Occipital lobe (tissue), 1 donor: ENCODE measurements at regions not wholly inside any gene's neighbourhood (a gene's known extent, or its start where the extent isn't known, plus 50 kb on each side); places are given as distances from the start of the nearest gene placed in this dataset.
"Not testable (repeated sequence)": the region's sequence is repeated elsewhere in the genome, so short reads cannot be mapped to it uniquely, and the experiment has no call there.

Source experiments
- DNase-seq: peaks from one replicate; lab custom pipeline; 2025; lab: John Stamatoyannopoulos, UW

GRCh38 chr9:26165426-26165825, 487.2 kb upstream of the TUSC1 start:
- no peak for DNase-seq

GRCh38 chr9:26163931-26164330, 485.7 kb upstream of the TUSC1 start:
- DNase-seq = no peak

- DNase-seq = no peak
Observed at GRCh38 chr9:26159575-26160392, 481.5 kb upstream of the TUSC1 start.

DNA sequence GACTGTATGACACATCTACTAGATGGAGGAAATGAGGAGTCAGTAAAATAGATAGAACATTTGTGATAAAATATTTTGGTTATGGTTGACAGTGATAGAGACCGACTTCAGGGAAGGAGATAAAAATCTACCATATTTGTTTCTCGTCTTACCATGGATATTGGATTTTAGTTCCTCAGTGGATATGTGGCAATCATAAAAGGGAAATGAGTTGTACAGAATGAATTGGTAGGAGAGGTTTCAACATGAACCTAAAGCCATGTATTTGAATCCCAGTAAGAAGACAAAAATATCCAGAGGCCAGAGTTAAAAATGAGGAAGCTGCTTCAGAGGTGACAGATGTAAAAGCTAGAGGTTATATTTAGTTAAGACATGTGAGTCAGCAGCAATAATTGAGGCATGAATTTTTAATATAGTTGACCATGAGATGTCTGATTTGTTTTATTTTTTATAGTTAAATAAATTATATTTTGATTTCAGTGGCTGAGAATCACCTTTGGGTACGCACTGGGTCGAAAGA, 480.4 kb upstream of the TUSC1 start:
- DNase-seq = no peak

DNA sequence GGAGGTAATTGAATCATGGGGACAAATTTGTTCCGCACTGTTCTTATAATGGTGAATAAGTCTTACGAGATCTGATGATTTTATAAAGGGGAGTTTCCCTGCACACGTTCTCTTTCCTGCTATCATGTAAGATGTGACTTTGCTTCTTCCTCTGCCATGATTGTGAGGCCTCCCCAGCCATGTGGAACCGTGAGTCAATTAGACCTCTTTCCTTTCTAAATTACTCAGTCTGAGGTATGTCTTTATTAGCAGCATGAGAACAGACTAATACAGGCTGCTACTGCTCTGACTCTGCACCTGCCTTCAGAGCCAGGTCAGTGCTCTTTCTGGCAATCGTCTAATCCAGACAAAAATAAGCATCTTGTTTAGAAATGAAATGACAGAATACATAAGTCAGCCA, 479.2 kb upstream of the TUSC1 start:
- no peak for DNase-seq

- no peak for DNase-seq
Observed at GRCh38 chr9:26152350-26152749, 474.1 kb upstream of the TUSC1 start.

- DNase-seq = no peak
Observed at GRCh38 chr9:26148128-26148527, 469.9 kb upstream of the TUSC1 start.

- DNase-seq = no peak
Observed at GRCh38 chr9:26145938-26146337, 467.7 kb upstream of the TUSC1 start.

DNA sequence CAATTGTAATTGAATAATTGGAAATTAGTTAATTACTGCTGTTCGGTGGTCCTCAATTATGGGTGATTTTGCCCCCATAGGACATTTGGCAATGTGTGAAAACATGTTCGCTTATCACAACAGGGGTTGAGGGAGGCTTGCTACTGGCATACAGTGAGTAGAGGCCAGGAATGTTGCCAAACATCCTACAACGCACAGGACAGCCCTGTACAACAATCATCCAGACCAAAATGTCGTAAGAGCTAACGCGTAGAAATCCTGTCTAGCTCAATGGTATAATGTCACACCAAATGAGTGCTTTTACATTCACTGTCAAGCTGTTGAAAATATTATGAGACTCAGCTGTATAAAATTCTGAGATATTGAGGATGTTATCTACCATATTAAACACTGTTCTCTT, 464.4 kb upstream of the TUSC1 start:
- DNase-seq = no peak

DNA sequence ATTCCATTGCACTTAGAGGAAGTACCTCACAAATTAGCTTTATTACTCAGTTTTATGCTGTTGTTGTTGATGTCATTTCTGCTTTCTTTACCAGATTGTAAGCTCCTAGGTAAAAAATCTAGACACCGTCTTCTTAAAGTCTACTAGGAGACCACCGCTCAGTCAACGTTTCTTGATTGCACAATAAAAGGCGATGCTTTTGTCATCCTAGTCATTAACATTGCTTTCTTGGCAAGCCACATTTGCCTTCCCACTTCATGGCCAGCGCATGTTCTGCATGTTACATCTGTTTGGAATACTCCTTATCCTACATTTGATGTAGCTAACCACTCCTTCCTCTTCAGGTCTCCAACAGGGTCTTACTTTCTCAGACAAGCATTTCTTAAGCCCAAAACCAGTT, 464.0 kb upstream of the TUSC1 start:
- DNase-seq = no peak

- DNase-seq = no peak
Observed at GRCh38 chr9:26133537-26133936, 455.3 kb upstream of the TUSC1 start.

GRCh38 chr9:26132746-26133312, 454.6 kb upstream of the TUSC1 start:
- DNase-seq = no peak

- no peak for DNase-seq
Observed at GRCh38 chr9:26131886-26132285, 453.6 kb upstream of the TUSC1 start.

GRCh38 chr9:26129217-26129616, 451.0 kb upstream of the TUSC1 start:
- DNase-seq = no peak

DNA sequence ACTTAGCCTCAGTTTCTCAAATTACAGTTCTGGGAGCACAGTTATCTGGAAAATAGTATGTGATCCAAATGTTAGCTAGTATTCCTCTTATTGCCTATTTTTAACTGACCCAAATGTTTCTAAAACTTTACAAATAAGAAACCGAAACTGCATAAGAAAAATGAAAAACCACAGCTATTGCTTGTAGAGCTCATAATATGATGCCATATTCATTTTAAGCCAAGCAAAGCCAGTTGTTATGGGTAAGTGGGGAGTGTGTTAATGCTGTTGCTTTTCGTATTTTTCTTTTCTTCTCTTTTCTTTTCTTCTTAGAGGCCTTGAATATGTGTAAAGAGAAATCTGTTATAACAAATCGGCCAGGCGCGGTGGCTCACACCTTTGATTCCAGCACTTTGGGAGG, 447.4 kb upstream of the TUSC1 start:
- DNase-seq = no peak

GRCh38 chr9:26116085-26116484, 437.8 kb upstream of the TUSC1 start:
- DNase-seq = not testable (repeated sequence)

DNA sequence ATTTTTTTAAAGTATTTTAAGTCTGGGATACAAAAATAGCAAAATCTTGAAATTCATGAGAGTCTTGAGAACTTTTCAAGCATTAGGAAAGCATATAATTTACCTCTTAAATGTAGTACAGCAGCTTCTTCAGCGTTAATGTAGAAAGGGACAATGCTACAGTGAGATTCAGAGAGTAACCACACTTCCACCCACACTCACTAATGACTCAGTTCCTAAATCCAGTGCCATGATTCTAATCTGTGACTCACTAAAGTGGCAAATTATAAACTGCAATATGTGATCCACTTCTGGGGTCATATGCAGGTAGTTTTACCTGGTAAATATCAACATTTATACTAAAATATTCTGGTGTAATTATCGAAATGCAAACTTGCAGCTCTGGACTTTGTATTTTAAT, 434.5 kb upstream of the TUSC1 start:
- no peak for DNase-seq

- DNase-seq = no peak
Observed at GRCh38 chr9:26086396-26086795, 408.2 kb upstream of the TUSC1 start.

GRCh38 chr9:26081847-26082246, 403.6 kb upstream of the TUSC1 start:
- DNase-seq = no peak

DNA sequence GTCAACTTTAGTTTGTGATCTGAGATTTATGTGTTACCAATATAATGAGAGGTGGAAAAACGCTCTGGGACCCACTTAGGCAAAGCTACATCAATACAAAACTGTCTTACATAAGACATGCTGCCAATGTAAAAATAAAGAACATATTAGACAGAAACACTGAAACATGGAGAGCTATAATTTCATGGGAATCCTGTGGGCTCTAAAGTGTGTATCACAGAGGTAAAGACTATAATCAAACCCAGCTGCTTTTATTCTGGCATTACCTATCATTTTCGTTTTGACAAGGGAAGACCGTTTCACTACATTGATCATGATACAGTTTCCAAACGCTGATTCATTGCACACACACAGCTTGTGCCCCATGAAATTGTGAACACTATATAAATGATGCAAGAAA, 400.5 kb upstream of the TUSC1 start:
- DNase-seq = no peak

- no peak for DNase-seq
Observed at GRCh38 chr9:26077860-26078259, 399.6 kb upstream of the TUSC1 start.

GRCh38 chr9:26067608-26068007, 389.4 kb upstream of the TUSC1 start:
- no peak for DNase-seq

DNA sequence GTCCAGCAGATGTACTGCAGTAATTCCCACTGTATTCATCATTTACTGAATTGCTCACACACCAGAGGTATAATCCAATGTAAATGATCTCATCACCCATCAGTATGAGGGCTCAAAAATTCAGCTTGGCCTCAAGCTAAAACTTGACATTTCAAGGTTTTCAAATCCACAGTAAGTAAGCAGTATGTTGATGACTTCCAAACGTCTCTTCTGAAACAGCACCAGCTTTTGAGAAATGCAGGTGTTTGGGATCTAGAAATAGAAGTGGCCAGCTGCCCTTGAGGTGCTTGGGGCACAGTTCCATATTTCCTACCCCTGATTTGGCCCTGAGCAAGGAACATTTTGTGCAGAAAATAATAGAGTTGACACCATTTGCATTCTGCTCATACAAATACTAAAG, 388.0 kb upstream of the TUSC1 start:
- DNase-seq = no peak
